ENCODE measurements at regions not wholly inside any gene's neighbourhood (a gene's known extent, or its start where the extent isn't known, plus 50 kb on each side); places are given as distances from the start of the nearest gene placed in this dataset.
A peak's percentile ranks its signal among the peaks of the same experiment; 100 is the strongest.

DNA sequence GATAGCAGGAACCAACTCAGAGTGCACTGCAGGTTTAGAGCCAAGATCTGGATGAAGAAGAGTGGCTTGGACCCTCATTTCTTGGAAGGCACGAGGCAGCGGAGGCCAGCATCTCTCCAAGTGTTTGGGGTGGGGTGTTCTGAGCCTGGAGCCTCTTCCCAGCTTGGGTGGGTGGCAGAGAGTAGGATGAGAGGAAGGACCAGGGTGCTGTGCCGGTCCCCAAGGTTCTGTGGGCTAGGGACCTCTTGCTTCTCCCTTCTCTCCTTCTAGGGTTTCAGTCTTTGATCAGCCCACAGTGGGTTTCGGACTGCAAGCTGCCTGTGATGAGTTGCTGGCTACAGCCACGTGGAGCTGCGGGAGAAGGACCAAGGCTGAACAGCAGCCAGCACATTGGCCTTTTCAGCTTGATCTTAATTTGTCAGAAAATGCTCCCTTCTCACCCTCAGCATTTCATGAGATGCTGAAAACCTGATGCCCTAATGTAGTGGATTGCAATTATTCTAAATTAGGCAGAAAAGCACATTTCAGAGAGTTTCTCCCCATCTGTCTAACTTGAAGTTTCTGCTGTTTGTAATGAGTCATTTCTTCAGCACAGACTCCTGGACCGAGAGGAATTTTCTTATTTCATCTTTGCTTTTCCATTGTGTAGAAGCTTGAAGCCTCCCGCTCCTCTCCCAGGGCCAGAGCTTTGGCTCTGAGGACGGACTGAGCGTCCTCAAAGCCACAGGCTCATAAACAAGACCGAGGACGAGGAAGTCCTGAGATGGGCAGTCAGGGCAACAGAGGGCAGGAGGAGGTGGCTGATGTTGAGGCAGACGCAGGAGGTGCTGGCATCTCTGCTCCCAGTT lies 99.1 kb upstream of the HDAC4 start:
- DNase-seq: no peak
- H3K27me3 Mint-ChIP-seq: peaks cover 2% of the 10 kb centered on the region

DNA sequence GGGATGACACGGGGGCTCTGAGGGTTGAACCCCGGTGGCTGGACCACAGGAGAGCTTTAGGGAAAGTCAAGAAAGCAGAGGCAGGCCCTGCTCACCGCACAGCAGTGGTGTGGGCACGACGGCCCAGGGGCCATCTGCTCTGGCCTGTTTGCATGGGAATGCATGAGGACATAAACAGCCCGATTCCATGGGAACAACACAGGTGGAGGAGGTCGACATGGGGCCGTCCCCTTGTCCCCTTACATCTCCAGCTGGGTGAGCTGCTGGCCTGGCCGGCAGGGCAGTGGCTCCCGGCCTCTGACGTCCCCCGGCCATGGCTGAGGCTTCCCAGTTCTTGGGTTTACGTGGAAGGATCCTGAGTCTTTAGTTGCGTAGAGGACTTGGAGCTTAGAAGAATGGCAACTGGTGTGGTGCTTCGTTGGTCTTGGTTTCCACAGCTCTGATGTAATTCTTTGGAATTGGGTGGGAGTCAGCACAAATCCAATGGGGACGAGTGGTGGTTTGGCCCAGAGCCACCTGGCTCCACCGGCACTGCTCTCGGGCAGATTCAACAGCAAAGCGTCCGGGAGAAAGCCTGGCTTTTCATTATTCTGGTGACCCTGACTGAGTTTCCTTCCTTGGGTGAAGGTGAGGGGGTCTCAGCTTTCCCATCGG lies 98.3 kb upstream of the HDAC4 start:
- peaks cover 6% of the 10 kb centered on the region for H3K27me3 Mint-ChIP-seq
- H3K36me3 Mint-ChIP-seq (ENCODE audit: low read depth): no peaks in the 10 kb centered on the region
- no peaks in the 10 kb centered on the region for H3K4me1 Mint-ChIP-seq
- no peak for ATAC-seq
- DNase-seq: no peak
- H3K9me3 Mint-ChIP-seq: no peaks in the 10 kb centered on the region
- no peak overlapping the region for H3K4me3 Mint-ChIP-seq
- no peak overlapping the region for H3K27ac Mint-ChIP-seq

More for the DNA sequence above, 99.1 kb upstream of the HDAC4 start:
- Mint-ChIP-seq H3K4me1 (no peaks in the 10 kb centered on the region), H3K27ac (no peak overlapping the region), H3K9me3 (no peaks in the 10 kb centered on the region), H3K4me3 (no peak overlapping the region), H3K36me3 (ENCODE audit: low read depth) (no peaks in the 10 kb centered on the region)
- ATAC-seq: no peak

- H3K36me3 Mint-ChIP-seq (ENCODE audit: low read depth): no peaks in the 10 kb centered on the region
- peaks cover 8% of the 10 kb centered on the region for H3K27me3 Mint-ChIP-seq
- no peak overlapping the region for H3K27ac Mint-ChIP-seq
- H3K4me1 Mint-ChIP-seq: no peaks in the 10 kb centered on the region
- ATAC-seq (no peak), DNase-seq (no peak)
- H3K9me3 Mint-ChIP-seq: no peaks in the 10 kb centered on the region
- H3K4me3 Mint-ChIP-seq: no peak overlapping the region
These were observed 97.8 kb upstream of the HDAC4 start for GRCh38 chr2:239498576-239498975.

- H3K27ac Mint-ChIP-seq: no peak overlapping the region
- H3K4me3 Mint-ChIP-seq: no peak overlapping the region
- DNase-seq (no peak), ATAC-seq (peak; percentile 24)
- H3K36me3 Mint-ChIP-seq (ENCODE audit: low read depth): no peaks in the 10 kb centered on the region
- no peaks in the 10 kb centered on the region for H3K9me3 Mint-ChIP-seq
- H3K4me1 Mint-ChIP-seq: no peaks in the 10 kb centered on the region
- peaks cover 10% of the 10 kb centered on the region for H3K27me3 Mint-ChIP-seq
These were observed 95.9 kb upstream of the HDAC4 start for GRCh38 chr2:239496700-239497099.

DNA sequence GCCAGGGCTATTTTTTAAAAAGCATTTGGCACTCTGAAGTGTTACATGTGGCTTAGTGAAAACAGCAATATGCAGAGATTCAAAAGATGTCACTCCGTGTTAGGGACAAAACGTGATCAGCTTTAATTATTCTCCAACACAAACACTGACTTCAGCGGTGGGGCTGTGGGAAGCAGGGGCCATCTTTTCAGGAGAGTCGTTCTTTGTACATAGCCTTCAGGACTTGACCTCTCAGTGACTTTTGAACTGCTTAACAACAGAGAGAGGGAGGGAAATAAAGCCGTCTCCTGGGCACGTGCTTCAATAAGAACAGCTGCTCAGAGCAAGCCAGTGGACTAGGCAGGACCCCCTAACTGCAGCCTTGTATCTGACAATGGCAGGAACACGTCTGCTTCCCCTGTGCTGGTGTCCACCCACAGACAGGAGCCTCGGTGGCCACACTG lies 95.0 kb upstream of the HDAC4 start:
- Mint-ChIP-seq H3K36me3 (ENCODE audit: low read depth) (no peaks in the 10 kb centered on the region), H3K27ac (no peak overlapping the region), H3K27me3 (peaks cover 10% of the 10 kb centered on the region), H3K4me3 (no peak overlapping the region), H3K9me3 (no peaks in the 10 kb centered on the region), H3K4me1 (no peaks in the 10 kb centered on the region)
- ATAC-seq: no peak
- DNase-seq: no peak

- Mint-ChIP-seq H3K9me3 (no peaks in the 10 kb centered on the region), H3K27ac (no peak overlapping the region), H3K27me3 (peaks cover 14% of the 10 kb centered on the region), H3K4me3 (no peak overlapping the region), H3K4me1 (no peaks in the 10 kb centered on the region), H3K36me3 (ENCODE audit: low read depth) (no peaks in the 10 kb centered on the region)
- DNase-seq: no peak
- no peak for ATAC-seq
These were observed 94.4 kb upstream of the HDAC4 start for GRCh38 chr2:239495175-239495574.

GRCh38 chr2:239494578-239494977 lies 93.8 kb upstream of the HDAC4 start:
- no peak for ATAC-seq
- no peak overlapping the region for H3K4me3 Mint-ChIP-seq
- DNase-seq: no peak
- H3K27me3 Mint-ChIP-seq: peaks cover 15% of the 10 kb centered on the region
- no peak overlapping the region for H3K27ac Mint-ChIP-seq
- H3K36me3 Mint-ChIP-seq (ENCODE audit: low read depth): no peaks in the 10 kb centered on the region
- no peaks in the 10 kb centered on the region for H3K4me1 Mint-ChIP-seq
- no peaks in the 10 kb centered on the region for H3K9me3 Mint-ChIP-seq

DNA sequence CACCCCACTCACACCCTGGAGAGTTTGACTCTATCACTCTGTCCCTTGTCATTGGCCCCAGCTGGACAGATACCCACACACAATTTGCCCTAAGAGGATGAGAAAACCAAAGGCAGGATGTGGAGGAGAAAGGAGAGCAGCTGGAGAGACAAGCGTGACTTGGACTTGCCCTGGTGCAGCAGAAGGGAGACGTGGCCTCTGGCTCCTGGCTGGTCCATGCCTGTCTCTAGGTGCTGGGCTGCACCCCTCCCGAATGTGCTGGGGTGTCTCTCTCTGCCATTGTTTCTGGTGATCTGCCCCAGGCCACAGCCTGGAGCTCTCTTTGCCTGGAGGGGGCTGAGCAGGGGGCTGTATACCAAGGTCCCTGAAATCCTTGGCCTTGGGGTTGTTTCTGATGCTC lies 88.7 kb upstream of the HDAC4 start:
- Mint-ChIP-seq H3K4me3 (no peak overlapping the region), H3K36me3 (ENCODE audit: low read depth) (no peaks in the 10 kb centered on the region)
- ATAC-seq: no peak

DNA sequence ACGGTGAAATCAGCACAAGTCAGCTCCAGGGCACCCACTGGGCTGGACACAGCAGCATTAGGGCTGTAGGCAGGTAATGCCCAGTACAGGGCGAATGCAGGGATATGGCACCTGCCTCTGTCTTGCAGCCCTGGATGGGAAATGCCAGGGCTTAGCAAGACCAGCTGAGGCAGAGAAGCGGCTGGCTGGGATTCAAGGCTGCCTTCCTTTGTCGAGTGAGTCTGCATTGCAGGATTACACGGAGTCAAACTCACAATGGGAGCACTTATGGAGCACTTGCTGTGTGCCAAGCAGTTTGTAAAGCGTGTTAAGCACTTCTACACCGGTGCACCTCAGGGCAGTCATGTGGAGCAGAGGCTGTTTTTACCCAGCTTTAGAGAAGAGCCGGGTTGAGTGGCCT lies 87.3 kb upstream of the HDAC4 start:
- H3K27me3 Mint-ChIP-seq: peaks cover 8% of the 10 kb centered on the region
- no peak overlapping the region for H3K4me3 Mint-ChIP-seq
- H3K27ac Mint-ChIP-seq: no peak overlapping the region
- DNase-seq (no peak), ATAC-seq (no peak)
- H3K9me3 Mint-ChIP-seq: no peaks in the 10 kb centered on the region
- no peaks in the 10 kb centered on the region for H3K4me1 Mint-ChIP-seq
- H3K36me3 Mint-ChIP-seq (ENCODE audit: low read depth): no peaks in the 10 kb centered on the region

More for the DNA sequence above, 88.7 kb upstream of the HDAC4 start:
- Mint-ChIP-seq H3K27me3 (peaks cover 12% of the 10 kb centered on the region), H3K4me1 (no peaks in the 10 kb centered on the region), H3K27ac (no peak overlapping the region), H3K9me3 (no peaks in the 10 kb centered on the region)
- DNase-seq: no peak

DNA sequence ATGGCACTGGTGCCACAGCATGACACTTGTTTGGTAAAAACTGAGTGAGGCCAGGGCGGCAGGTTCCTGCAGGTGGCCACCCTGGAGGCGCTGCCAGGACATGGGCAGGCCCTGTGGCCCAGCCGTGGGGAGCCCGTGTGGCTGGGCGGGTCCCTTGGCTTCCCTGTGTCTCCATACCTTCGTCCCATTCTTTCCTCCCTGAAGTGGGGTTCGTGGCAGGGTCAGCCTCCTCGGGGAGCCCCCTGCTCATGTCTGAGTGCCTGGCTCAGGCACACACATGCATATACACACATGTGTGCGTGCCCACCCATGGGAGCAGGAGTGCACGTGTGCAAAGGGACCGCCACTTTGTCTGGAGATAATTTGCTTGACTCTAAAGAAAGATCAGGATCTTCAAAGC lies 86.5 kb upstream of the HDAC4 start:
- H3K9me3 Mint-ChIP-seq: no peaks in the 10 kb centered on the region
- no peak overlapping the region for H3K4me3 Mint-ChIP-seq
- H3K4me1 Mint-ChIP-seq: no peaks in the 10 kb centered on the region
- no peak overlapping the region for H3K27ac Mint-ChIP-seq
- DNase-seq (no peak), ATAC-seq (no peak)
- H3K27me3 Mint-ChIP-seq: peaks cover 8% of the 10 kb centered on the region
- no peaks in the 10 kb centered on the region for H3K36me3 Mint-ChIP-seq (ENCODE audit: low read depth)

GRCh38 chr2:239485622-239486021 lies 84.8 kb upstream of the HDAC4 start:
- H3K27ac Mint-ChIP-seq: no peak overlapping the region
- peaks cover 7% of the 10 kb centered on the region for H3K27me3 Mint-ChIP-seq
- H3K4me1 Mint-ChIP-seq: no peaks in the 10 kb centered on the region
- DNase-seq (no peak), ATAC-seq (no peak)
- H3K36me3 Mint-ChIP-seq (ENCODE audit: low read depth): no peaks in the 10 kb centered on the region
- no peaks in the 10 kb centered on the region for H3K9me3 Mint-ChIP-seq
- no peak overlapping the region for H3K4me3 Mint-ChIP-seq

GRCh38 chr2:239484571-239485355 lies 83.9 kb upstream of the HDAC4 start:
- no peak for ATAC-seq
- no peak for DNase-seq
- no peaks in the 10 kb centered on the region for H3K36me3 Mint-ChIP-seq (ENCODE audit: low read depth)
- H3K27me3 Mint-ChIP-seq: peaks cover 2% of the 10 kb centered on the region
- H3K27ac Mint-ChIP-seq: no peak overlapping the region
- no peaks in the 10 kb centered on the region for H3K9me3 Mint-ChIP-seq
- no peaks in the 10 kb centered on the region for H3K4me1 Mint-ChIP-seq
- H3K4me3 Mint-ChIP-seq: no peak overlapping the region

DNA sequence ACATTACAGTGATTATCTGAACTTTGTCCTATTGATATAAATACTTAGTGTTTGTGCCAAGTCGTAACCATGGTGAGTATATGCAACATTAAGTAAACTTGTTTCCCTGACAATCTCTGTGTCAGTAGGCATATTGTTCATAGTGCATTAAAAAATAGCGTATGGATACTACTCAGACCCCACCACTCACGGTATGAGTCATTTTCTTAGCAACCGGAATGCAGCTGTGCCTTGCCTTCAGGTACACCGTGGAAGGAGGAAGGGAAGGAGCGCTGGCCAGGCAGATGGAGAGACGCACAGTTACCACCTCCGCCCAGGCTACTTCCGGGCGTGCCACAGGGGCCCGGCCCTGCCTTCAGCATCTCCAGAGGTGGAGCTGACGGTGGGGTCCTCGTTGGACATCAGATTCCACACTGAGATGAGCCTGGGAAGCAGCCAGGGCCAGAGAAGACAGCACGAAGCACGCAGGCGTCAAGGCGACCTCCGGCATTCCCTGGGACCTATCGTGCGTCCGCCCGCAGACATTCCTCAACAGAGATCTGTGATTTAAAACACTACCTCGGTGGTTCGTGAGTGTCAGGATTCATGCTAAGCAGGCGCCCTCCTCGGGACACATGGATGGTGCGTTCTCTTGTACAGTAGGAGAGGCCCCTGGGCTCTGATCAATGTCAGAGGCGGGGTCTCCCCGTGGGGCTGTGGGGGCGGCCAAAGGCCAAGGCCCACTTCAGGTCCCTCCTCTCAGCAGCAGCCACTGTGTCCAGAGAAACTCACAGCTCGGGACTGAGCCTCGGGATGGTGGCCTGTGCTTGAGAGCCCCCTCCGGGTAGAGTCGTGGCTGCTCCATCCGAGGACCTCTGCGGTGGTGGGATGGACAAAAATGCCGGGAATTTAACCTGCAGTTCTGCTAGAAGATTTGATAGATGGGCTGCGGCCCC lies 82.2 kb upstream of the HDAC4 start:
- H3K27ac Mint-ChIP-seq: no peak overlapping the region
- DNase-seq (no peak), ATAC-seq (no peak)
- no peak overlapping the region for H3K4me3 Mint-ChIP-seq
- no peaks in the 10 kb centered on the region for H3K27me3 Mint-ChIP-seq
- no peaks in the 10 kb centered on the region for H3K9me3 Mint-ChIP-seq
- H3K36me3 Mint-ChIP-seq (ENCODE audit: low read depth): no peaks in the 10 kb centered on the region
- H3K4me1 Mint-ChIP-seq: no peaks in the 10 kb centered on the region

- H3K4me1 Mint-ChIP-seq: no peaks in the 10 kb centered on the region
- H3K27ac Mint-ChIP-seq: no peak overlapping the region
- no peak for ATAC-seq
- H3K36me3 Mint-ChIP-seq (ENCODE audit: low read depth): no peaks in the 10 kb centered on the region
- no peak for DNase-seq
- no peak overlapping the region for H3K4me3 Mint-ChIP-seq
- H3K27me3 Mint-ChIP-seq: no peaks in the 10 kb centered on the region
- no peaks in the 10 kb centered on the region for H3K9me3 Mint-ChIP-seq
These were observed 78.7 kb upstream of the HDAC4 start for GRCh38 chr2:239479471-239479870.

Data from activated naive CD8-positive, alpha-beta T cell treated with anti-CD3 and anti-CD28 coated beads, Interleukin-2, amount 50 U/mL, for 24 hours (primary cell).